Fibroblast of upper back skin (primary cell): ENCODE measurements at regions not wholly inside any gene's neighbourhood (a gene's known extent, or its start where the extent isn't known, plus 50 kb on each side); places are given as distances from the start of the nearest gene placed in this dataset.

Experiments used
- DNase-seq: peaks from one replicate; pipeline ENCODE4 v3.0.0-alpha.2; 2013

DNA sequence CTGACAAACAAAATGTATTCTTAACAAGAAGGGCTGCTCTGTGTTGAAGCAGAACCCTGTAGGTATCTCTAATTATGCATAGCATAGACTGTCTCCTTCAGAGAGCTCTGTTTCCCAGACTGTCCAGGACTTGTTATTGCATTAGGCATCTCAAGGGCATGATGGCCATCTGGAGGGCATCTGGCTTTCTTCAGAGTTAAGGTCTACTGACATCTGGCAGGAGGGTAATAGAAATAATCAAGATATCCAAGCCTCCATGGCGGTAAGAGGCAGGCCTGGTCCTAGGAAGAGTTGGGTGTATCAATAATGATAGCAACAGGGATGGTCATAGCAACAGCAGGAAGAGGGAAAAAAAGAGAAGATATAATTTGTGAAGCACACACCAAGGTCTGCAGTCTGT, 161.2 kb downstream of the TTC8 start:
- DNase-seq: no peak

DNA sequence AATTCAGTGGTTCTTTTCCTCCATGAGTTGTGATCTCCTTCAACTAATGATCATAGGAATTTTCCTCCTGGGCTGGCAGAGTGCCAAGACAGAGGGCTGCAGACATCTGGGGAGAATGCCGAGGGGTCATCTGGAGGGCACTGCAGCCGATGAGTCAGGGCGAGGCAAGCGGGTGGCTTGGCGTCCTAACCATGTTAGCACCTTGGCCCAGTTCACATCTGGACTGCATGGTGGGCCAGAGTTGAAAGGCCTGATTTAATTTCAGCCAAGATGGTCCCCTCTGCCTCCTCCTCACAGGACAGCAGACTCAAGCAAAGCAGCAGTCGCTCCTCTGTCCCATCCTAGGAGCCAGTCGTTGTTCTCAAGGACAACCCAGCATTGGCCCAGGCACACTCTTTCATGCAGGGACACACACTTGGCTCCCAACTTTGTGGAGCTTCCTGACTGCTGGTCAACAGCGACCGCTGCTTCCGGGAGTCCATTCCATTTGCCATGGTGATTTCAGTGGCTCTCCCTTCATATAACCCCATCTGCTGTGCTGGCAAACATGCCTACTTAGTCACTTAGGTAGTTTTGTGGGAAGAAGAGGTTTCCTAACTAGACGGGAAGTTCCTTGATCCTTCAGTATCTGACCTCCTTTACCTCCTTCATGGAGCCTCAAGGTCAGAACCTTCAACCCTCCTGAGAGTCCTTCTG, 161.8 kb downstream of the TTC8 start:
- peak; percentile 82 for DNase-seq

- DNase-seq: peak; percentile 53
These were observed 162.5 kb downstream of the TTC8 start for GRCh38 chr14:88986908-88987307.

DNA sequence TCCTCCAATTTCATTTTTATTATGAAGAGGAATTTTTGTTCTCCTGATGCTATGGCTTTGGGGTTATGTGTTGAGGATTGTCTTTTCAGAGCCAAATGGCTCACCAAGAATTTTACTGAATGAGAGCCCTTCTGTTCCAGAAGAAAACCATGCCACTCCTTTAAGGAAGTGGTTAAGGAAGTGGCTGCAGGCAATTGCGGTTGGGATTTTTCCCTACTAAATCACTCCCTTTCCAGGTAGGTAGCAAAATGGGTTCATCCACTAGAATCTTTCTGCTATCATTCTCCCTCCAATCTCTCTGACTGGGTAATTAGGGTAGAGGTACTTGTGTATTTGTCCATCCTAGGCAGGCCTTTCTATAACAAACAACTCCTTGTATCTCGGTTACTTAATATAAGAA, 163.1 kb downstream of the TTC8 start:
- DNase-seq: no peak

GRCh38 chr14:88989911-88990310, 165.5 kb downstream of the TTC8 start:
- no peak for DNase-seq

DNA sequence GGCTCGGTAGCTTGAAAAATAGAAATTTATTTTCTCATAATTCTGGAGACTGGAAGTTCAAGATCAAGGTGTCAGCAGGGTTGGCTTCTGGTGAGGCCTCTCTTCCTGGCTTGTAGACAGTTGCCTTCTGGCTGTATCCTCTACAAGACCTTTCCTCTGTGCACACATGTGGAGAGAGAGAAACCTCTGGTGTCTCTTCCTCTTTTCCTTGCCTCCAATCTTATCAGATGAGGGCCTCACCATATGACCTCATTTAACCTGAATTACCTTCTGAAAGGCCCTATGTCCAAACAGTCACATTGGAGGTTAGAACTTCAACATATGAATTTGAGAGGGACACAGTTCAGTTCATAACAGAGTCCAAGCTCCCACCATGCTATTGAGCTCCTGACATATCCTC, 166.4 kb downstream of the TTC8 start:
- no peak for DNase-seq

DNA sequence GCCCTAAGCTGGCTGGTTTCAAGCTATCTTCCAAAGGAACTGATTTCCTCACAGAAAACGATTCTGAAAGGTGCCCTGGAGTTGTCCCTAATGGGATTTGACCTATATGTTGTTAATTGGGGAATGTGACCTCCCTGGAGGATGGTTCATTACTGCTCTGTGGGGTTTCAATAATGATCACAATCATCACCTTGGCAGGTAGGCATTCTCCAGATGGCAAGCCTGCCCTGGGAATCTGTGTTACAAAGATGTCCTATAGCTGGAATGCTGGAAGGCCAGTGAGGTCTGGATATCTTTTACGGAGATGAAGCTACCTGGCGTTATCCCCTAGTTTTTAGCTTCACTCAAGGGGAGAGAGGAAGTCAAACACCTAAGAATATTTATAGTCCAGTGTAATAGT, 167.6 kb downstream of the TTC8 start:
- DNase-seq: no peak

- DNase-seq: peak; percentile 44
These were observed 169.5 kb downstream of the TTC8 start for GRCh38 chr14:88993946-88994345.

DNA sequence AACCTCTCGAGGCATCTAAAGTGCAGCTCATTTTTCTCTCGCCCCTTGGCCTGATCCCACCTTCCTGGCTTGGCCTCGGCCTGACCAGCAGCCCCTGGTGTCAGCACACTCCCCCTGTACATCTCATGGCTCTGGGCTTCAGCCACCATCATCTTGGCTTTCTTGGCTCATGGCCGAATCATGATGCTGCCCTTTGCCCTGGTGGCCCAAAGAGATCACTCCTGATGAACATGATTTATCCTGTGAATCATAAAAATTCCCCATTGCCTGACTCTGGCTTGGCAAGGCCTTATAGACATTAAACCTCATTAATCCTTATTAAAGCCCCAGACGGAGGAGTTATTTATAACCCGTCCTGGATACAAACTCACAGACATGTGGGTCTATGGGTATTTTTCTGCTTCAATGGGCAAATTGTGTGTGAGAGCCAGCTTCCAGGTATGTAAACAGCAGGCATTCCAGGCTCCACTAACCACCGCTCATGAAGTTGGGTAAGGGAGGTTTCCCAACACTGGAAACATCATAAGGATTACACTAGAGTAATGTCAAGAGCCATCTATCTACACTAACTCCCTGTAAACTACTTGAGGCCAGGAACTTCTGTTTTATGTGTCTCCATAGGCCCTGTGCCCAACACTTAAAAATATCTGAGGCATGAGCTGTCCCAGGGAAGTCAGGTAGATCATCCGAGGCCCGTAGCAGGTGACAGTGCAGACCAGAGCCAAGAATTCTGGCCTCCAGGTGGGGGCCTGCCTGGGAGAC, 171.2 kb downstream of the TTC8 start:
- DNase-seq: peak; percentile 93

GRCh38 chr14:88998027-88998426, 173.6 kb downstream of the TTC8 start:
- no peak for DNase-seq

- no peak for DNase-seq
These were observed 174.7 kb downstream of the TTC8 start for GRCh38 chr14:88999137-88999536.

- peak; percentile 98 for DNase-seq
These were observed 175.8 kb downstream of the TTC8 start for GRCh38 chr14:89000007-89000942.

- no peak for DNase-seq
These were observed 179.7 kb downstream of the TTC8 start for GRCh38 chr14:89004166-89004565.

DNA sequence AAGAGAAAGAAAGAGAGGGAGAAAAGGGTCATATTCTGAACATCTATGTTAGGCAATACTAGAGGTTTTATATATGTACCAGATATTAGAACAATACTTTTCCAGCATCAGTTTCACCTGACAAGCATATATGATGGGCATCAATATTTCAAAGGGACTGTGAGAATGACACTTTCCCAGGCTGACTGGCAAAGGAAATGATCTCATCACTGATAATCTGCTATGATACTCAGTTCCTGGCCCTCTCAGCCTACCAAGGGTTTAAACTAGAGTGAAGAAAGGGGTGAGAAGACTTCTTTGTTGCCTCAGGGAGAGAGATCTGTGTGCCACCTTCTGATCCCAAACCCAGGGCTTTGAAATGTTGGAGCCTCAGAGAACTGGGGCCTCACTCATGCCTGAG, 183.5 kb downstream of the TTC8 start:
- no peak for DNase-seq

DNA sequence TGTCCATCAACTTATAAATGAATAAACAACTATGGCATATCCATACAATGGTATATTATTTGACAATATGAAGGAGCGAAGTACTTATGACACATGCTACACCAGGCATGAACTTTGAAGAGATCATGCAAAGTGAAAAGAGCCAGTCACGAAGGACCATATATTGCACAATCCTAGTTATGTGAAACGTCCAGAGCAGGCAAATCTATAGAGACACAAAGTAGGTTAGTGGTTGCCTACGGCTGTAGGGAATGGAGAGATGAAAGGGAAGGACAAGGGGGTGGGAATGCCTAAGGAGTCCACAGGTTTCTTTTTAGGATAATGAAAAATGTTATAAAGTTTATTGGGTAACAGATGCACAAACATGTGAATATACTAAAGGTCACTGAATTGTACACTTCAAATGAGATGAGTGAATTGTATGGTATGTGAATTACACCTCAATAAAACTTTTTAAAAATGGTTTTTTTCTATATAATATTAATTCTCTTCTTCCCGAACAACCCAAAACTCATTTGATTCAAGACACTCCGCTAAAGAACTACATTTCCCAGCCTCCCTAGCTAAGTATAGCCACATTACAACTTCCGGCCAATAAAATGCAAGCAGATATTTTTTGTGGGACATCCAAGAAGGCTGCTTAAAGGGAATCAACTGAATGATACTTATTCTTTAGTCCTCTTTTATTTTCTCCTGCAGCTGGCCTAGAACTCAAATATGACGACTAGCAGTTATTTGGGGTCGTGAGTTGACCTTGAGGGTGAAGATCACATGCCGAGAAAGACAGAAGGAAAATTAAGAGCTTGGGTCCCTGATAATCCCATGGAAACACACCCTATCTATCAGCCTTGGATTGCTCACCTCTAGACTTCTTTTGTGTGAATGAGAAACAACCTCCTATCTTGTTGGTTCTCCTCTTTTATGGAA, 187.2 kb downstream of the TTC8 start:
- no peak for DNase-seq

DNA sequence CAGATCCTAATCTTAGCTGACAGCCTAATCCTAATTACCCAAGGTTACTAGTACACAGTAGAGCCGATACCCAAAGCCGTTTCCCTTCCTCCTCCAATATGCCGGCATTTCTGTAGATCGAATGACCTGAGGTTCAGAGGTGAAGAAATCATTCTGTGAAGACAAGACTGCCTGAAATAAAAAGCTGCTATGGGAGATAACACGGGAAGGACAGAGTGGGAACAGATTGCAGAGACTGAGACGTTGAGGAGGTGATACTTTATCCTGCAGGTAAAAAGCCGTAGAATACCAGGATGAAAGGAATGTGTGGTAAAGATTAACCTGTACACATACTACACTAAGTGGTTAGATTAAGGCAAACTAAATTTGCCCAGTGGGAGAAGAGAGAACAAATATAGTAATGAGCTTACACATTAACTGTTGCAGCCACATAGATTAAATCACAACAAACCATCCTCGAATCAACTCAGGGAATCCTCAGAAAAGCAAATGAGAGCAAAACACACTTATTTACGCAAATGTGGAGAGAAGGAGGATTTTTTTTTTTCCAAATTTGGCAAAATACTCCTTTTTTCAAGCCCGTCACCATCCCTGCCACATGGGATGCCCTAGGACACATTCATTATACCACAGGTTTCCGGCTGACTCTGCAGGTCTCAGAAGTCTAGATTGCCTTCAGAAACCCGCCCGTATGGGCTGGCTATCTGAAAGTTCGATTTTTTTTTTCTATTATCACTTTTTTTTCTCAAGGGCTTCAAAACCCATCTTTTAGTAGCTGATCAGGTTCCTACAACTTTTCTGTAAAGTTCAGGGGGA, 188.0 kb downstream of the TTC8 start:
- no peak for DNase-seq

DNA sequence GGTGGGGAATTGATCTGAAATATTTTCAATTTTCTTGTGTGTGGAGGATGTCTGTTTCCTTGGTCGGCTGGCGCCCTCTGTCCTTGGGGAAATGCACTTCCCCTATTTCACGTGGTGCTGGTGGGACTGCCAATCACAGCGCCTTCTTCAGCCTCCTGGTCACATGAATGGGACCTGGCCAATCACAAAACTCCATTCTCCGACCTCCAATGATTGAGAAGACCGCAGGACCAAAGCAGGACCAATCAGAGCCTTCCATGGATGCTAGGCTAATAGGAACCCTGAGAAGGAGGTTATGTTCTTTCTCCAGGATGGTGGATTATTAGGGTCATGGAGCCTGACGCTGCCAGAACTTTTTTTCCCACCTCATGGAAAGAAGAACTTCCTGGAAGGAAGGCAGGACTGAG, 188.7 kb downstream of the TTC8 start:
- DNase-seq: no peak

DNA sequence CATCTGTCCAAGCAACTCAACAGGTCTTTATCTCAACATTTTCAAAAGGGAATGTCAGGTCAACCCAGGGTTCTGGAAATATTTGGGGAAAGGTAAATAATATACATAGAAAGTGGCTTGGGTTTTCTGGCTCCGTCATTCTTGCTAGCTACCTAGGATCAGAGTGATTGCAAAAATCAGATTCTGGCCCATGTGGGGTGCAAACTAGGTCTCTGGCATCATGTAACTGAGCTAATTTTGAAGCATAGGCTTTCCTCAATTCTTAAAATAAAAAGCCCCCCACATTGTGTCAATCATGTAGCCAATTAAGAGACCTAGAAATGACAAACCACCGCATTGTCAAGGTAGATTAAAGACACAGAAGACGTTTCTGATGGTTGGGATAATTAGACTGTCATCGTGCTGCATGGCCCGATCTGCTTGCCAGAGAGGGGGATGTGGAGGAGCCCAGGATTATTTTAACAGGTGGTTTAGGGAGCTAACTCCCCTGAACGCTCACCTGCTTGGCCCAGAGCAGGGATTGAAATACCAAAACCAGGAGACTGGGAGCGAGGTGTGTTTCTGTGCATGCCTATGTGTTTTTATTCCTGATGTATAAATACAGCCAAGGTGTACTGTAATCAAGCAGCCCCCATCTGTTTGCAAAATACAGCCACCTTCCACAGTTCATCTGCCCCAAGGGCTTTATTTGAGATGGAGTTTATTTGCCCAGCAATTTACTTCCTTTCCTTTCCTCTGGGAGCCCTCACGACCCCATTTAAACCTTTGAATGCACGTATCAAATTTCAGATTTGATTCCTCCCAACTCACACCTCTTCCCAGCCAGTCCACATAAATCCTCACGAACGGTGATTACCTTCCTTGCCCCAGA, 189.5 kb downstream of the TTC8 start:
- no peak for DNase-seq

DNA sequence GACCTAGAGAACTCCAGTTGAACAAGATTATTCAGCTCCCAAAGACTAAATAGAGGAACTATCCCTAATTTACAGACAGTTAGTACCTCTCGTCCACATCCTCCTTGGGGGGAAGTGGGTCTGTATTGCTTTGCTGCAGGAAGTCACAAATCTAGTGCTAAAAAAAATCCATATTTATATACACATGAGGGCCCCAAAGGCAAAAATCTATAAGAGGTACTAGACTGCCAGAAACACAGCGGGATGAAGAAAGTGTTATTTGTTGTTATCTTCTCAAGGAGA, 190.1 kb downstream of the TTC8 start:
- no peak for DNase-seq

DNA sequence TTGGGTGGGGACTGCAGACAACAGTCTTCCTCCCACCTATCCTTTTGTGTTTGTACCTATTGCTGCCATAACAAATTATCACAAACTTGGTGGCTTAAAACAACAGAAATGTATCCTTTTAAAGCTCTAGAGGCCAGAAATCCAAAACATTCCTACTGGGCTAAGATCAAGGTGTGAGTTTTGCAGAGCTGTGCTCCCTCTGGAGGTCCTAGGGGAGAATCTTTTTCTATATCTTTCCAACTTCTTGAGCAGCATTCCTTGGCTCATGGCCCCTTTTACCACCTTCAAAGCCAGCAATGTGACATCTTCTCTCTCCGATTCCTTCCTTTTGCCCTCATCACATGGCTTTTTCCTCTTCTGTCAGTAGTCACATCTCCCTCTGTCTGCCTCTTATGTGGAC, 190.6 kb downstream of the TTC8 start:
- no peak for DNase-seq

GRCh38 chr14:89017417-89017816, 193.0 kb downstream of the TTC8 start:
- DNase-seq: no peak
